SK-MEL-5 (cell line): ENCODE measurements at regions not wholly inside any gene's neighbourhood (a gene's known extent, or its start where the extent isn't known, plus 50 kb on each side); places are given as distances from the start of the nearest gene placed in this dataset.
"Not testable (repeated sequence)": the region's sequence is repeated elsewhere in the genome, so short reads cannot be mapped to it uniquely, and the experiment has no call there.

Experiments
- DNase-seq: peaks from one replicate; pipeline ENCODE4 v3.0.0-alpha.2; 2016; ENCODE audit warnings: low read depth, low spot score
- in situ Hi-C: cut with HindIII; loops from 2 replicates; pipeline ENCODE4 v1.10.0; 2016; ENCODE audit warnings: low sequenced_read_pairs, high pct_unique_total_duplicates, low pct_unique_long_range_greater_than_20kb

GRCh38 chr1:233834609-233835008 is 69.9 kb upstream of the SLC35F3 start:
- no peak for DNase-seq
- in situ Hi-C loops = no loop called here

- DNase-seq, in situ Hi-C loops: not testable (repeated sequence)
Observed at GRCh38 chr1:233838207-233838606, 66.3 kb upstream of the SLC35F3 start.

- no peak for DNase-seq
Observed at GRCh38 chr1:233843525-233844204, 60.8 kb upstream of the SLC35F3 start.

GRCh38 chr1:233844275-233844674 is 60.2 kb upstream of the SLC35F3 start:
- in situ Hi-C loops = no loop called here
- no peak for DNase-seq

More at GRCh38 chr1:233843525-233844204, 60.8 kb upstream of the SLC35F3 start:
- in situ Hi-C loops = no loop called here

- in situ Hi-C loops = no loop called here
- no peak for DNase-seq
Observed at GRCh38 chr1:233844692-233845091, 59.8 kb upstream of the SLC35F3 start.
